ENCODE measurements at regions not wholly inside any gene's neighbourhood (a gene's known extent, or its start where the extent isn't known, plus 50 kb on each side); places are given as distances from the start of the nearest gene placed in this dataset.
A peak's percentile ranks its signal among the peaks of the same experiment; 100 is the strongest.
"Not testable (repeated sequence)": the region's sequence is repeated elsewhere in the genome, so short reads cannot be mapped to it uniquely, and the experiment has no call there.

DNA sequence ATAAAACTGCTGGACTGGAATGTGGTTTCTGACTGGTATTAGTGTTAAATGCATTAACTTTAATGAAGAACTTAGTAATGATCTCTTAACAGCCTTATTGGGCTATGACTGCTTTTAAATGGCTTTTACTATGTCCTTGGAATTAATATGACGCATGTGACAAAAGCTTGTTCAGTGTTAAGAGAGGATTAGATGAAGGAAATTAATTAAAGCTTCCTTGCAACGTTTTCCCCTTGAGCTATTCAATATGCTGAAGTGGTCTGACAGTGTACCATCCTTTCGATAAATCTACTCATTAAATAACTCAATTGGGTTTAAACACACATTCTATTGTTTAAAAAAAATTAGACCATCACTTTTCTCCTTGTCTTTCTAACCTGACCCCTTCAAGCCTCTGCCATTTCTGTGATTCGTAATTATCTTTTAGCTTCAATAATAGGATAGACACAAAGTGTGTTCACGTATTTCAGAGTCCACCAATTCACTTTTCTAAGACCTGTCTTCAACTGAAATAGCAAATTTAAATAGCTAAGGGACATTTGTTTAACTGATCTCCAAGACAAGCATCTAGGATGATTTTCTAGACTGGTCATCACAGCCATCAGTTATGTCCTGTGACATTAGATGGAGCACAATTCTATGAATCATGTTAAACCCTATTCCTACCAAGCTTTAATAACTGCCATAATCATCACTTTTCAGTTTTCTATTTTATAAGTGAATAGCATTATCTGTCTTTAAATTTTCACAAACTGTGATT, 1258.0 kb upstream of the CDH9 start:
- no peak for DNase-seq
- Histone ChIP-seq H3K27me3 (replicated peaks) (no peaks in the 10 kb centered on the region), H3K4me3 (ENCODE audit: low read depth, low read length) (no peak overlapping the region), H3K27ac (no peak overlapping the region), H3K36me3 (replicated peaks) (no peaks in the 10 kb centered on the region)
- TF ChIP-seq, protein P1, sequence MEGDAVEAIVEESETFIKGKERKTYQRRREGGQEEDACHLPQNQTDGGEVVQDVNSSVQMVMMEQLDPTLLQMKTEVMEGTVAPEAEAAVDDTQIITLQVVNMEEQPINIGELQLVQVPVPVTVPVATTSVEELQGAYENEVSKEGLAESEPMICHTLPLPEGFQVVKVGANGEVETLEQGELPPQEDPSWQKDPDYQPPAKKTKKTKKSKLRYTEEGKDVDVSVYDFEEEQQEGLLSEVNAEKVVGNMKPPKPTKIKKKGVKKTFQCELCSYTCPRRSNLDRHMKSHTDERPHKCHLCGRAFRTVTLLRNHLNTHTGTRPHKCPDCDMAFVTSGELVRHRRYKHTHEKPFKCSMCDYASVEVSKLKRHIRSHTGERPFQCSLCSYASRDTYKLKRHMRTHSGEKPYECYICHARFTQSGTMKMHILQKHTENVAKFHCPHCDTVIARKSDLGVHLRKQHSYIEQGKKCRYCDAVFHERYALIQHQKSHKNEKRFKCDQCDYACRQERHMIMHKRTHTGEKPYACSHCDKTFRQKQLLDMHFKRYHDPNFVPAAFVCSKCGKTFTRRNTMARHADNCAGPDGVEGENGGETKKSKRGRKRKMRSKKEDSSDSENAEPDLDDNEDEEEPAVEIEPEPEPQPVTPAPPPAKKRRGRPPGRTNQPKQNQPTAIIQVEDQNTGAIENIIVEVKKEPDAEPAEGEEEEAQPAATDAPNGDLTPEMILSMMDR (IDR thresholded peaks at IDR 0.05; ENCODE audit: low read depth, low read length, missing control alignments), result no peak
- in situ Hi-C loops (cut with HindIII; ENCODE audit: low pct_ligation_motif_present, low sequenced_read_pairs), result no loop called here

DNA sequence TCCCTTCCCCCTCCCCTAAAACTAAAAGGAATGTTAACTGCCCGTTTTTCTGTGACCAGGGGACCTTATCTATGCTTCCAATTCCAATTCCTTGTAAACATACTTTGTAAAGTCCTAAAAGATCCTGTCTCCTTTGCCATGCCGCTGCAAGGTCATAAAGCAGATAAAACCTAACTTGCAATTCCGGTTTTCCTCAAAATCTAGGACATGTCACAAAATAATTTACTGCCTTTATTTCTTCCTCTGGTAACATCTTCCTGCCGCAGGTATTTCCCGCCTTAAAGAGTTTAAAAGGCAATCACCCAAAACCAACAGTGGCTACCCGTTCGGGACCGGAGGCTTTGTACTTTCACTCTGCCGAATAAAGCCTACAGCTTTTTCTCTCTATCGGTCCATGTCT, 1248.6 kb upstream of the CDH9 start:
- H3K27ac ChIP-seq; DNase-seq; in situ Hi-C loops (cut with HindIII; ENCODE audit: low pct_ligation_motif_present, low sequenced_read_pairs); H3K27me3 ChIP-seq (replicated peaks); H3K36me3 ChIP-seq (replicated peaks); H3K4me3 ChIP-seq (ENCODE audit: low read depth, low read length): not testable (repeated sequence)

DNA sequence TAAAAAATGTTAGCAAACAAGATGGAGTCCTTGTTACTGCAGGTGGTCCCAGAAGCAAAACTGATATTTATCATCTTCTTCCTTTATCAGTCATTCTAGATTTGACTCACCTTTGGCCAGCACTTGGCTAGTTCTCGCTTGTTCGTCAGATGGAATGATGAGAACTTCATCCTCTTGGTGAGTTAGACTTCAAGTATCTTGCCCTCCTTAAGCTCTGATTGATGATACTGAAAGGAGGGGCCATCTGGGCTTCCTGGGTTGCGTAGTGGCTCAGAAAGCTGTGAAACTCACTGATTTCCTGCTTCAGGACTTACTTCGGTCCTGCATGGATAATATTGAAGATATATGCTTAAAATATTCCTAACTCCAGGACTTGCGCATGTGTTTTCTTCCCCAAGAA, 1248.2 kb upstream of the CDH9 start:
- in situ Hi-C loops (cut with HindIII; ENCODE audit: low pct_ligation_motif_present, low sequenced_read_pairs), result no loop called here
- H3K27me3 ChIP-seq (replicated peaks), result no peaks in the 10 kb centered on the region
- H3K27ac ChIP-seq, result no peak overlapping the region
- H3K36me3 ChIP-seq (replicated peaks), result no peaks in the 10 kb centered on the region
- no peak overlapping the region for H3K4me3 ChIP-seq (ENCODE audit: low read depth, low read length)
- TF ChIP-seq, protein P1 (IDR thresholded peaks at IDR 0.05; ENCODE audit: low read depth, low read length, missing control alignments), result no peak
- no peak for DNase-seq

DNA sequence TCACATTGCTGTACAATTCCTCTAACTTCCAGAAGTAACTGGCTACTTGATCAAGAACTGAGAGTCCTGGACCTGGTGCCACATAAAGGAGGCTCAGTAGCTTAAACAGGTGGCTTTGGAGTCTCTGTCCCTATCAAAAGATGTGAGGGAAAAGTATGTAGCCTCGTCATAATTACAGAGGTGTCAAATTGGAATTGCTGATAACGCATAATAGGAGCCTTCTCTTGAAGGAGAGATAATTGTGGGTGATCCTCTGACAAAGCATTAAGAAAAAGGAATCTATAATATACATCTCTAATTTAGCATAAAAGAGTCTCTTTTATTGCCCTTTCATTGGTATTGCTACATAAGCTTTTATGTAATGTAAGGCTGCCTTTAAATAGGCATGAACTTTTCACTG, 1246.4 kb upstream of the CDH9 start:
- H3K27me3 ChIP-seq (replicated peaks), result no peaks in the 10 kb centered on the region
- DNase-seq, result no peak
- H3K4me3 ChIP-seq (ENCODE audit: low read depth, low read length), result no peak overlapping the region
- H3K36me3 ChIP-seq (replicated peaks), result no peaks in the 10 kb centered on the region
- H3K27ac ChIP-seq, result no peak overlapping the region
- TF ChIP-seq, protein P1 (IDR thresholded peaks at IDR 0.05; ENCODE audit: low read depth, low read length, missing control alignments), result no peak
- in situ Hi-C loops (cut with HindIII; ENCODE audit: low pct_ligation_motif_present, low sequenced_read_pairs), result no loop called here

DNA sequence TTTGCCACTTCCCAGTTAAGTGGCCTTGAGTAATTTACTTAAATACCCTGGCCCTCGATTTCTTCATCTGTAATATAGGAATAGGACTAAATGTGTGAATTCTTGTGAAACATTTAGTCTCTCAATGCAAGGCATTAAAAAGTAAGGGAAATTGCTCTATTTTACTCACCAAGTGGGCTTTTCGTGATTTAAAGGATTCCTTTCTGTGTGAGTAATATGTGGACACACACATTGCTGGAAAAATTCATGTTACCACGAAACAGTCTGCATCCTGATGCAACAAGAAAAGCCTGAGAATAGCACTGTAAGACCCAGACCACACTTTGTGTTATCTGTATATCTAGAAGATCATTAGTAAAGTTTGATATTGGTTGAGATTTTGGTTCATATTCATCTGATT, 1243.0 kb upstream of the CDH9 start:
- DNase-seq, result peak; percentile 65
- no peak overlapping the region for H3K4me3 ChIP-seq (ENCODE audit: low read depth, low read length)
- no peaks in the 10 kb centered on the region for H3K36me3 ChIP-seq (replicated peaks)
- peak overlapping the region; percentile 24 for H3K27ac ChIP-seq
- in situ Hi-C loops (cut with HindIII; ENCODE audit: low pct_ligation_motif_present, low sequenced_read_pairs), result no loop called here
- TF ChIP-seq, protein P1 (IDR thresholded peaks at IDR 0.05; ENCODE audit: low read depth, low read length, missing control alignments), result no peak
- H3K27me3 ChIP-seq (replicated peaks), result no peaks in the 10 kb centered on the region

DNA sequence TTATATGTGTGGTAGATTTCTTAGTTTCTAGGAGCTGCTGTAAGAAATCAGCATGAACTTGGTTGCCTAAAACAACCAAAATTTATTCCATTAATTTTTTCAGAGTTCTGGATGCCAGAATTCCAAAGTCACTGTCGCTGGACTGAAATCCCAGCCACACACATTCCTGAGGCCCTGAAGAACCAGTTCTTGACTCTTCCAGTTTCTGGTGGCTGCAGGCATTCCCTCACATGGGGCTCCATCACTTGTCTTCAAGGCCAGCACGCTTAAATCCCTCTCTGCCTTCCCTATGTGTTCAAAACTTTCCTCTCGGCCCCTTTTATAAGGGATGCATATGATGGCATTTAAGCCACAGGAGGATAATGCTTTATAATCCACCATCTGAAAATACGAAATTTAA, 1237.5 kb upstream of the CDH9 start:
- no peak for DNase-seq
- no peak overlapping the region for H3K27ac ChIP-seq
- no peaks in the 10 kb centered on the region for H3K27me3 ChIP-seq (replicated peaks)
- no peaks in the 10 kb centered on the region for H3K36me3 ChIP-seq (replicated peaks)
- in situ Hi-C loops (cut with HindIII; ENCODE audit: low pct_ligation_motif_present, low sequenced_read_pairs), result no loop called here
- no peak overlapping the region for H3K4me3 ChIP-seq (ENCODE audit: low read depth, low read length)
- TF ChIP-seq, protein P1 (IDR thresholded peaks at IDR 0.05; ENCODE audit: low read depth, low read length, missing control alignments), result no peak

Data from brain microvascular endothelial cell (primary cell).